Esophagus mucosa (tissue), 1 donor: ENCODE measurements at regions not wholly inside any gene's neighbourhood (a gene's known extent, or its start where the extent isn't known, plus 50 kb on each side); places are given as distances from the start of the nearest gene placed in this dataset.
"Not testable (repeated sequence)": the region's sequence is repeated elsewhere in the genome, so short reads cannot be mapped to it uniquely, and the experiment has no call there.

Source experiments
- ATAC-seq: fragments of 200-7000 bp; cut with Tn5 transposase; one replicate; pipeline ENCODE4 v1.9.1; 2020
- donor health status: DM: yes; HTN: yes; CAD: no.

- no peak for ATAC-seq
Observed at GRCh38 chr12:4191149-4191548, 82.4 kb upstream of the CCND2 start.

DNA sequence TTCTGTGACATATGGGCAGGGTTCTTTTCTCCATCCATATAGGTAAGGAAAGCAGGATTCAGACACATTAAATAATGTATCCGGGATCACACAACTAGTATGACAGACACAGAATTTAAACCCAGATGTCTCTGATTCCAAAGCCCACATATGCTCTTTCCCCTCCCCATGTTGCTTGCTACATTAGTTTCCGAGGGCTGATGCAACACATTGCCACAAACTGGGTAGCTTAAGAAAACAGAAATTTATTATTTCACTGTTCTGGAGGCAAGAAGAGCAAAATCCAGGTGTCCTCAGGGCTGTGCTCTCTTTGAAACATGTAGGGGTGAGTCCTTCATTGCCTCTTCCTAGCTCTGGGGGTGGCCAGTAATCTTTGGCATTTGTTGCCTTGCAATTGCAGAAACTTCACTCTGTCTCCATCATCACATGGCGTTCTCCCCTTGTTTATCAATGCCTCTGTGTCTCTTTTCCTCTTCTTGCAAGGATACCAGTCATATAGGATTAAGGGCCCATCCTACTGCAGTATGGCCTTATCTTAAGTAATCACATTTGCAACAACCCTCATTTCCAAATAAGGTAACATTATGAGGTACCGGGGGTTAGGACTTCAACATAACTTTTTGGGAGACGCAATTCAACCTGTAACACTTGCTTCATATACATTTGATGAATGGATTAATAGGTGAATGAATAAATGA is 83.0 kb upstream of the CCND2 start:
- no peak for ATAC-seq

DNA sequence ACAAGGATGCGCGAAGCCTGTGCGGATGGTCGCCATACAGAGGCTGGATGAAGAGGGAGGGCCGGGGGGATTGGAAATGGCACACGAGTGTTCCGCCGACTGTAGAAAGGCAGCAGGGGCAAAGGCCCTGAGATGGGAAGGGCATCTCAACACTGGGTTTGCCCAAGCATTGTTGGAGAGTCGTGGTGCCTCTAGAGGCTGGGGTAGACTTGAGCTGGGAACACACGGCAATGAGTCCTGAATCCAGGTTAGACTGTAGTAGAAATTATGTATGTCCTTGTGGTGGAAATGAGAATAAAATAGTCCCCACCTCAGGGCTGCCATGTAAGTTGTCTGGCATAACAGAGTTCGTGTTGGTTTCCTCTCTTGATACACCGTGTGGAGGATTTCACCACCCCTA is 83.8 kb upstream of the CCND2 start:
- no peak for ATAC-seq

GRCh38 chr12:4187916-4188315 is 85.6 kb upstream of the CCND2 start:
- no peak for ATAC-seq

DNA sequence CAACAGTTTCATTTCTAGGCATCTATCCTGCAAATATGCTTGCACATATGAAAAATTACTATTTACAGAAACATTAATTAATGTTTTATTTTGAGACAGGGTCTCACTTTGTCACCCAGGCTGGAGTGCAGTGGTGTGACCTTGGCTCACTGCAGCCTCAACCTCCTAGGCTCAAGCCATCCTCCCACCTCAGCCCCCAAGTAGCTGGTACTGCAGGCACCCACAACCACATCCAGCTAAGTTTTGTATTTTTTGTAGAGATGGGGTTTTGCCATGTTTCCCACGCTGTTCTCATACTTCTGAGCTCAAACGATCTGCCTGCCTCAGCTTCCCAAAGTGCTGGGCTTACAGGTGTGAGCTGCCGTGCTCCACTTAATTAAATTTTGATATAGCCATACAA is 86.2 kb upstream of the CCND2 start:
- not testable (repeated sequence) for ATAC-seq

GRCh38 chr12:4178424-4179170 is 95.0 kb upstream of the CCND2 start:
- ATAC-seq: peak; percentile 38

DNA sequence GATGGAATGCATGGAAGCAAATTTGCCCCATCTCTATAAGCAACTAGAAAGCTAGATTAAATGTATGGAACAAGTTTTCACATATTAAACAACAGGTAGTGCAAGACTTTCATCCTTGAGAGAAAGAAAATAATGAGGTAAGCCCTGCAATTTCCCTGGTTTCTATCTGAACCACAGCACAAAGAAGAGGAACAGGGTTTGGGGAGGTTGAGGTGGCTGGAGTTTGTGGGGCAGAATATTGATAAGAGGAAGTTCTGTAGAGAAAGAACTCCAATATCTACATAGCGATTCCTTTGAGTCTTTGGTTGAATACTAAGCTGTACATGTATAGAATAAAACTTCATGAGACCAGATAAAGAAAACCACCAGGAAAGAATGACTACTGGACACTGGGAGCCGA is 96.3 kb upstream of the CCND2 start:
- no peak for ATAC-seq

- ATAC-seq: no peak
Observed at GRCh38 chr12:4176168-4176567, 97.4 kb upstream of the CCND2 start.

DNA sequence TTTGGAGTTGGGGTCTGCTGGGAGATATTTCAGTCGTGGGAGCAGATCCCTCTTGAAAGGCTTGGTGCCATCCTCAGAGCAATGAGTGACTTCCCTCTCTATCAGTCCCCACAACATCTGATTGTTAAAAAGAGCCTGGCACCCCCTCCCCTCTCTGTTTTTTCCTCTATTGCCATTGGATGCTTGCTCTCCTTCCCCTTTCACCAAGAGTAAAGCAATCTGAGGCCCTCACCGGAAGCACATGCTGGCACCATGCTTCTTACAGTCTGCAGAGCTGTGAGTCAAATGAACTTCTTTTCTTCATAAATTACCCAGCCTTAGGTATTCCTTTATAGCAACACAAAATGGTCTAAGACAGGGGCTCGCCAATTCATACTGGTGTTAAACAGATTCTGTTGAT is 99.1 kb upstream of the CCND2 start:
- no peak for ATAC-seq

DNA sequence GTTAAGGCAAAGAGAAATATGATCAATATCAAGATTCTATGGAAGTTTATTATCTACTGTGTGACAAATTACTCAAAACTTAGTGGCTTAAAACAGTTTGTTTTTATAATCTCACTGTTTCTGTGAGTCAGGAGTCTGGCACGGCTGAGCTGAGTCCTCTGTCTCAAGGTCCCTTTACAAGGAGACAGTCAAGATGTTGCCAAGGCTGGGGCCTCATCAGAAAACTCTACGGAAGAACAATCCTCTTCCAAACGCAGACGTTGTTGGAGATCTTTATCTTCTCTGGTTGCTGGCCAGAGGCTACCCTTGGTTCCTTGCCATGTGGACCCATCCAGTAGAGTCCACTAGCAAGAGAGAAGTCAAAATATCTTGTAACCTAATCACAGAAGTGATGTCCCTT is 100.6 kb upstream of the CCND2 start:
- ATAC-seq: no peak

DNA sequence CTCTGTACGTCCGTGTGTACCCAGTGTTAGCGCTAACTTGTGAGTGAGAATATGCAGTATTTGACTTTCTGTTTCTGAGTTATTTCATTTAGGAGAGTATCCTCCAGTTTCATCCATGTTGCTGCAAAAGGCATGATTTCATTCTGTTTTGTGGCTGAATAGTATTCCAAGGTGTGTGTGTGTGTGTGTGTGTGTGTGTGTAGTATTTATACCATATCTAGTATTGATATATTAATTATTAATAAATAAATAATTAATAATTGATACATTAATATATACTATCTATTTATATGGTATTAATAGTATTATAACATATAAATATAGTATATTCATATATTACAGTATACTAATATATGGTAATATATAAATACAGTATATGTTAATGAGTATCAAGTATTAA is 101.8 kb upstream of the CCND2 start:
- no peak for ATAC-seq

DNA sequence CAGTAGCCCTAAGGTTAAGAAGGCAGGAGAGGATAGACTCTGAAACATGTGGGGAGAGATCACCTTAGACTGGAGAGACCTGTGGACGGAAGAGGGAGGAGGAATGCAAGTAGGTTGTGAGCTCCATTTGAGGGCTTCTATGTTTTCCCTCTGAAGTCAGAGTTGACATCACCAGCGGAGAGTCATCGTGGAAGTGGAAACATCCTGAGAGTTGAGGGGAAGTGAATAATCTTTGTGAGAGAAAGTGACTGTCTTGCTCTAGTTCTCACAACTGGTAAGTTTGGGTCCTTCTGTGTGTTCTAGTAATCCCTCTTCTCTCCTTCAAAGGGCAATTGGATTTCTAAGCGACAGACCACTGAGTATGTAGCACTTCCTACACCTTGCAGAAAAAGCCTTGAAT is 103.6 kb upstream of the CCND2 start:
- ATAC-seq: no peak

DNA sequence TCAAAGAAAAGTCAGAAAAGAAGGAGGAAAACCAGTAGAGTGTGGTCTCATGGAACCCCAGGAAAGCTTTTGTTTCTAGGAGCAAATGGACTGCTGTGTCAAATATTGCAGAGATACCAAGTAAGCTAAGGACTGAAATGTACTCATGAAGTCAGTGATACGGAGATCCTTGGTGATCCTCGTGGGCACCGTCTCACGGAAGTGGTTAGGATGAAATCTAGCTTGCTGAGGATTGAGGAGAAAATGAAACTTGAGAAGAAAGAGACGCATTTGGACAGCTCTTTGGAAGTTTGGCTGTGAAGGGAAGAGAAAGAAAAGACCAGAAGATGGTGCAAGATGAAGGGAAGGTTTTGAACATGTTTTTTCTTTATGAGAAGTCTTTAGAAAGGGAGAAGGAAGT is 104.0 kb upstream of the CCND2 start:
- no peak for ATAC-seq

DNA sequence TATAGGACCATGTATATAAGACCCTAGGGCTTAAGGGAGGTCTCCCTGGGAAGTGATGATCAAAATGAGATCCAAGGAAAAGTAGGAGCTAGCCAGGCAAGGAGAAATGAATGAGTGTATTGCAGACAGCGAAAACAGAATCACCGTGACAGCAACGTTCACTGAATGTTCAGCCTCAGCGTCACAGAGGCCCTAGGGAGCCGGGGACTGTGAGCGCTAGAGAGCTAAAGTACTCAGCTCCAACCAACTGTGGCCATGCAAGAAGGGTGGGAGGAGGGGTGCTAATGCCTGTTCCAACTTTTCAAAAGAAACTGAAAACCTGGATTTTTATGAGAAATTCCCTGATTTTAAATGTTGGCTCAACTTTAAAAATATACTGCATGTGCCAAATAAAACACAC is 105.5 kb upstream of the CCND2 start:
- ATAC-seq: no peak

DNA sequence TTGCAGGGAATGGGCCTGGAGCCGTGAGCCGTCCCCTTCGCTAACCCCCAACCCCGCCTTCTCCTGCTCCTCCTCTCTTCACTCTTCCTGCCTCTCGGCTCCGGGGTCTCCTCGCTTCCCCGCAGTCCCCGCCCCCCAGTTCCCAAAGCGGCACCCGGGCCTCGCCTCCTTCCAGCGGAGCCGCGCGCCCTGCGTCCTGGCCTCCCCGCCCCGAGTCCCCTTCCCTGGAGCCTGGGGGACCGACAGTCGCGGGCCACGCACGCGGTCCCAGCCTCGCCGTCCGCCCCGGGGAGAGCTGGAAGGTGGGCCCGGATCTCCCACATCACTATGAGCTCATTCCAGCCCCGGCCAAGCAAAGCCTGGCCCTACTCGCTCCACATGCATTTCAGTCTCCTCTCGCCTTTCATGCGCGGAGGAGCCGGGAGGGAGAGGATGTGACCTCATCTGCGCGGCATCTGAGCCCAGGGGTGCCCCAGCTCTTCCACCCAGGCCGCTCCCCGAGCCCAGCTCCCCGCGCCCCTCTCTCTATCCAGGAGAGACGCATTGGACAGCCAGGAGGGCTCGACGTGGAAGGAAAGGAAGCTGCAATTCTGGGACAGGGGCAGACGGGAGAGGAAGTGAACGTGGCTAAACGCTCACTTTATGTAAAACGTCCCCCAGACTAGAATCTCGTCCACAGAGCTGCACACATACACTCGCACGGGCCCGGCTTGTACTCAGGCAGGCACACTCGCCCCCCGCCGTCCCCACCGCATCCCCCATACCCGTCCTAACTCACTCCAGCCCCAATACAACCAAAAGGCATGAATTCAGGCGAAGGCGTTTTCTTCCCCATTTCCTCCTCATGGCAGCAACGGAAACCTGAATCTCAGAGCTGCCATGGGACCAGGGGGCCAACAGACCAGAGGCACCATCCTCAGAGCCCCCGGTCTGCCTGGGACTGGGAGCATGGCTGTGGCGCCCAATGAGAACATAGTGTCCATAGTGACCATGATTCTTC is 108.7 kb upstream of the CCND2 start:
- ATAC-seq: peak; percentile 73

- no peak for ATAC-seq
Observed at GRCh38 chr12:4164188-4164558, 109.4 kb upstream of the CCND2 start.

- ATAC-seq: no peak
Observed at GRCh38 chr12:4161718-4162117, 111.8 kb upstream of the CCND2 start.

GRCh38 chr12:4160314-4161040 is 113.1 kb upstream of the CCND2 start:
- ATAC-seq: no peak

DNA sequence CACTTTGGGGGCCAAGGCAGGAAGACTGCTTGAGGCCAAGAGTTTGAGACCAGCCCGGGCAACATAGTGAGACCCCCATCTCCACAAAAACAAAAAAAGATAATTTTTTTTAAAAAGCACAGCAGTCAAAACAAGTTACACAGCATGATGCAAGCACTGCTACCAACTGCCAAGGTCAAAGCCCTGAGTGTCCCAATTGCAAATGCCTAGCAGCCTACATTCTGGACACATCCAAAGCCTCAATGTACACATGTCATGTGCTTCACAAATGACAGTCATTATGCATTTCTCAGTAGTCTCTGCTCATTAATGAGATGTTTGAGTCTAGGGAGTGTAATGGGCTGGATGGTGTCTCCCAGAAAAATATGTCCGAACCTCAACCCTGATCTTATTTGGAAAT is 113.7 kb upstream of the CCND2 start:
- no peak for ATAC-seq

DNA sequence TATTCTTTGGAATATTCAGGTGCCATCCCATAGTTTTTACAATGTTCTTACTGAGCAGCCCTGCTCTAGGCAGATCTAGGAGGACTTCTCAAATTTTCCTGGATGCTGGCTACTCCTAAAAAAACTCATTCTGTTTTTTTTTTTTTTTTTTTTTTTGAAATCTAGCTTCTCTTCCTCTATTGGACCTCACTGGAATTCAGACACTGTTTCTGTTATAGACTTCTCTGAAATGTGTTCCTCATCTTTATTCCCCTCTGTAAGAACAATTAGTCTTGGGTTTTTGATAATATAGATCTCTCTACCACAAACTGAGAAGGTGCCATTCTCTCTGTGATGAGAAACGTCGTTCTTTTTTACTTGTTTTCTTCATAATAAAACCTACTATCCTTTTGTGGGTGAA is 115.3 kb upstream of the CCND2 start:
- ATAC-seq: no peak

- ATAC-seq: no peak
Observed at GRCh38 chr12:4157122-4157521, 116.4 kb upstream of the CCND2 start.

DNA sequence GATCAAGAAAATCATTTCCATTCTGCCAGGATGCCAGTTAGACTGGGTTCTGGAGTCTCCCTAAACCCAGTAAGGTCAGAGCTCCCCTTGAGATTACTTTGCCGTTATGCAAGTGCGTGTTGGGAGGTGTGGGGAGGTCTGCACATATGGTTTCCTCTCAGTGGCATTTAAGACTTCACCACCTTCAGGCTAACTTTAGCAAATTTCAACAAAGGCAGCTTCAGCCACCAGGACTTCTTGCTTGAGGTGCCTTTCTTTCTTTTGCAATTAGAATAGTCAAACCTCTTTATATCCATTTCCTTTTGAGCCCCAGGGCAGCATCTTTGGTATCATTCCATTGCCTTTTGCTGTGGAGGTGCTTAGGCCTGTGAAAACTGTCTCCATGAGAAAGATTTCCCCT is 117.2 kb upstream of the CCND2 start:
- no peak for ATAC-seq
